ENCODE measurements at regions not wholly inside any gene's neighbourhood (a gene's known extent, or its start where the extent isn't known, plus 50 kb on each side); places are given as distances from the start of the nearest gene placed in this dataset.

DNA sequence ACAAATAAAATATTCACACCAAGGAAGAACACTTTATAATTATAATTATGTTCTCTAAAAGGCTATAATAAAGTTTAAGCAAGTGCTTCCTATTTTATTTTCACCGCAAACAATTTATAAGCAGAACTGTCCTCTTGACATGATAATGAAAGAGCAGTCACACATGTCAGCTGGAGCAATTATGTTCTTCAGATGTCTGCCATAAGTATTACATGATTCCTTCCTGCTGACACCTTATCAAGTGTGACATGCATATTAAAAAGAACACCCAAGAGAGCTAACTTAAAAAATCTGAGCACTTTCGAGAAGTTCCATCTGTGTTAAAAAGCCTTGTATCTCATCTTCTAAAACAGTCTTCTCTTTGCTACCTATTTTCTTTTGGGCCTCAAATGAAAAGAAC lies 249.5 kb downstream of the SQOR start:
- no peak for TF ChIP-seq SIN3A (IDR thresholded peaks at IDR 0.05; ENCODE audit: borderline replicate concordance, insufficient read depth, low read length)
- no peak for TF ChIP-seq FOXP2 (optimal IDR thresholded peaks at IDR 0.05; ENCODE audit: borderline replicate concordance, extremely low read depth, extremely low read length, insufficient read depth)
- TF ChIP-seq POLR2AphosphoS5 (IDR thresholded peaks at IDR 0.05; ENCODE audit: low read depth, low read length): no peak
- no peak for TF ChIP-seq TAF1 (IDR thresholded peaks at IDR 0.05; ENCODE audit: borderline replicate concordance, insufficient read depth, low read length)
- TF ChIP-seq, protein P1, sequence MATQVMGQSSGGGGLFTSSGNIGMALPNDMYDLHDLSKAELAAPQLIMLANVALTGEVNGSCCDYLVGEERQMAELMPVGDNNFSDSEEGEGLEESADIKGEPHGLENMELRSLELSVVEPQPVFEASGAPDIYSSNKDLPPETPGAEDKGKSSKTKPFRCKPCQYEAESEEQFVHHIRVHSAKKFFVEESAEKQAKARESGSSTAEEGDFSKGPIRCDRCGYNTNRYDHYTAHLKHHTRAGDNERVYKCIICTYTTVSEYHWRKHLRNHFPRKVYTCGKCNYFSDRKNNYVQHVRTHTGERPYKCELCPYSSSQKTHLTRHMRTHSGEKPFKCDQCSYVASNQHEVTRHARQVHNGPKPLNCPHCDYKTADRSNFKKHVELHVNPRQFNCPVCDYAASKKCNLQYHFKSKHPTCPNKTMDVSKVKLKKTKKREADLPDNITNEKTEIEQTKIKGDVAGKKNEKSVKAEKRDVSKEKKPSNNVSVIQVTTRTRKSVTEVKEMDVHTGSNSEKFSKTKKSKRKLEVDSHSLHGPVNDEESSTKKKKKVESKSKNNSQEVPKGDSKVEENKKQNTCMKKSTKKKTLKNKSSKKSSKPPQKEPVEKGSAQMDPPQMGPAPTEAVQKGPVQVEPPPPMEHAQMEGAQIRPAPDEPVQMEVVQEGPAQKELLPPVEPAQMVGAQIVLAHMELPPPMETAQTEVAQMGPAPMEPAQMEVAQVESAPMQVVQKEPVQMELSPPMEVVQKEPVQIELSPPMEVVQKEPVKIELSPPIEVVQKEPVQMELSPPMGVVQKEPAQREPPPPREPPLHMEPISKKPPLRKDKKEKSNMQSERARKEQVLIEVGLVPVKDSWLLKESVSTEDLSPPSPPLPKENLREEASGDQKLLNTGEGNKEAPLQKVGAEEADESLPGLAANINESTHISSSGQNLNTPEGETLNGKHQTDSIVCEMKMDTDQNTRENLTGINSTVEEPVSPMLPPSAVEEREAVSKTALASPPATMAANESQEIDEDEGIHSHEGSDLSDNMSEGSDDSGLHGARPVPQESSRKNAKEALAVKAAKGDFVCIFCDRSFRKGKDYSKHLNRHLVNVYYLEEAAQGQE (IDR thresholded peaks at IDR 0.05; ENCODE audit: insufficient read depth in 1 of 2, low read depth in 2 of 2, low read length in 2 of 2): no peak

DNA sequence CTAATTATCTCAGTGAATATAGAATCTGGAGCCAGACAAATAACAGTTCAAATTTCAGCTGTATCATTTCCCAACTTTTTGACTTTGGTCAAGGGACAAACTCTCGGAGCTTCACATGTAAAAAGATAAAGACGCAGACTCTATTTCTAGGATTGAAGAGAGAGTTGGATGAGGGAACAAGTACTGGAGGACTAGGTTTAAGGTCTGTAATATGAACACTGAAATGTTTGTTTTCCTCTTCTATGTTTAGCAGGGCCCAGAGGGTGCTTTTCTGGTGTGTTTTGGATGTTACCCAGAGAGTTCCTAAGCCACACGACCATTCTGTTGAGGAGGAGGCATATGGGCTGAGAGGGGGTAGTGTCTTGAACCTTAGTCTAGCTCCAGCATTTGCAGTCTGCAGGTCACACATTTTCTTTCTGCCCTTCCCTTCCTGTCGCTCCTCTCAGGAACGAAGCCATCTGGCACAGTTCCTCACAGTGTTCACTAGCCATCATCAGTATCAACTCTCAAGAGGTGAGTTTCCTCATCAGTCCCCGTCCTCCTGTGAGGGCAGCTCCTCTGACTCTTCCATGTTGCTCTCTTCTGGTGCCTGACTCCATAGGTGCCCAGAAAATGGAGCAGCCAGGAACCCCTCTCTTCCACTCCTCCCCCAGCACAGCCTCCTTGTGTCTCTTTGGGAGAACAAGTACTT lies 250.1 kb downstream of the SQOR start:
- TF ChIP-seq, protein P1 (IDR thresholded peaks at IDR 0.05; ENCODE audit: insufficient read depth in 1 of 2, low read depth in 2 of 2, low read length in 2 of 2): no peak
- TF ChIP-seq TAF1 (IDR thresholded peaks at IDR 0.05; ENCODE audit: borderline replicate concordance, insufficient read depth, low read length) (no peak), POLR2AphosphoS5 (IDR thresholded peaks at IDR 0.05; ENCODE audit: low read depth, low read length) (no peak), FOXP2 (optimal IDR thresholded peaks at IDR 0.05; ENCODE audit: borderline replicate concordance, extremely low read depth, extremely low read length, insufficient read depth) (no peak), SIN3A (IDR thresholded peaks at IDR 0.05; ENCODE audit: borderline replicate concordance, insufficient read depth, low read length) (no peak)

DNA sequence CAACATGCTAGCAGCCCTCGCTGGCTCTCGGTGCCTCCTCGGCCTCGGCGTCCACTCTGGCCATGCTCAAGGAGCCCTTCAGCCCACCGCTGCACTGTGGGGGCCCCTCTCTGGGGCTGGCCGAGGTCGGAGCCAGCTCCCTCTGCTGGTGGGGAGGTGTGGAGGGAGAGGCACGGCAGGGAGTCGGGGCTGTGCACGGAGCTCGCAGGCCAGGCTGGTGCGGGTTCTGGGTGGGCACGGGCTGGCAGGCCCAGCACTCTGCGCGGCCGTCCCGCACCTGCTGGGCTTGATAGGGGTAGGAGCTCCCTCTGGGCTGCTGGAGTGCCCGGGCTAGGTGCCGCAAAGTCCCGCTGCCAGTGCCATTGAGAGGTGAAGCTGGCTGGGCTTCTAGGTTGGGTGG lies 251.0 kb downstream of the SQOR start:
- TF ChIP-seq POLR2AphosphoS5 (IDR thresholded peaks at IDR 0.05; ENCODE audit: low read depth, low read length): no peak
- no peak for TF ChIP-seq TAF1 (IDR thresholded peaks at IDR 0.05; ENCODE audit: borderline replicate concordance, insufficient read depth, low read length)
- no peak for TF ChIP-seq FOXP2 (optimal IDR thresholded peaks at IDR 0.05; ENCODE audit: borderline replicate concordance, extremely low read depth, extremely low read length, insufficient read depth)
- TF ChIP-seq SIN3A (IDR thresholded peaks at IDR 0.05; ENCODE audit: borderline replicate concordance, insufficient read depth, low read length): no peak
- TF ChIP-seq, protein P1 (IDR thresholded peaks at IDR 0.05; ENCODE audit: insufficient read depth in 1 of 2, low read depth in 2 of 2, low read length in 2 of 2): no peak

DNA sequence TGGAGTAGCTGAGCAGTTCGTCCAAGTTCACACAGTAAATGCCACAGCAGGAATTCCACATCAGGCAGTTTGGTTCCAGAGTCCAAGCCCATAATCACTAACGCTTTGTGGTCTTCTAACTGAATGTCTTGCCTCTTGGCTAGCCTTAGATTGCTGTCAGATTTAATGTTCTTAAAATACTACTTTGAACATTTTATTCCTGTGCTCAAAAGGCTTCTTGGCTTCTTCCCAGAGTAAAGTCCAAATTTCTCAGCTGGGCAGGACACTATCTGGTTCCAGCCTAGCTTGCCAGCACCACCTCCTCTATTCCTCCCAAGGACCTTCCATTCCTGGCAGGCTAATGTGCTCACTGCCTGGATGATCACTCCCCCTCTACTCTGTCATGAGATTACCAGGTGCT lies 256.9 kb downstream of the SQOR start:
- TF ChIP-seq POLR2AphosphoS5 (IDR thresholded peaks at IDR 0.05; ENCODE audit: low read depth, low read length) (no peak), SIN3A (IDR thresholded peaks at IDR 0.05; ENCODE audit: borderline replicate concordance, insufficient read depth, low read length) (no peak), FOXP2 (optimal IDR thresholded peaks at IDR 0.05; ENCODE audit: borderline replicate concordance, extremely low read depth, extremely low read length, insufficient read depth) (no peak), TAF1 (IDR thresholded peaks at IDR 0.05; ENCODE audit: borderline replicate concordance, insufficient read depth, low read length) (no peak)
- TF ChIP-seq, protein P1 (IDR thresholded peaks at IDR 0.05; ENCODE audit: insufficient read depth in 1 of 2, low read depth in 2 of 2, low read length in 2 of 2): no peak
